ENCODE measurements at regions not wholly inside any gene's neighbourhood (a gene's known extent, or its start where the extent isn't known, plus 50 kb on each side); places are given as distances from the start of the nearest gene placed in this dataset.

GRCh38 chrX:42943051-42943974 is 165.3 kb upstream of the PPP1R2C start:
- FAIRE-seq (peak; percentile 91), DNase-seq (ENCODE audit: extremely low spot score, insufficient read length, low read depth) (no peak)

- no peak for DNase-seq (ENCODE audit: extremely low spot score, insufficient read length, low read depth)
- FAIRE-seq: no peak
Measured at GRCh38 chrX:42944381-42944998, 166.5 kb upstream of the PPP1R2C start.

- no peak for DNase-seq (ENCODE audit: extremely low spot score, insufficient read length, low read depth)
- FAIRE-seq: no peak
Measured at GRCh38 chrX:42946544-42947194, 168.7 kb upstream of the PPP1R2C start.

GRCh38 chrX:42948723-42949657 is 171.0 kb upstream of the PPP1R2C start:
- FAIRE-seq (no peak), DNase-seq (ENCODE audit: extremely low spot score, insufficient read length, low read depth) (no peak)

GRCh38 chrX:42951747-42952146 is 173.8 kb upstream of the PPP1R2C start:
- FAIRE-seq (no peak), DNase-seq (ENCODE audit: extremely low spot score, insufficient read length, low read depth) (no peak)

GRCh38 chrX:42952621-42953020 is 174.7 kb upstream of the PPP1R2C start:
- FAIRE-seq: peak; percentile 31
- no peak for DNase-seq (ENCODE audit: extremely low spot score, insufficient read length, low read depth)

- FAIRE-seq (no peak), DNase-seq (ENCODE audit: extremely low spot score, insufficient read length, low read depth) (no peak)
Measured at GRCh38 chrX:42954880-42955279, 176.9 kb upstream of the PPP1R2C start.

- FAIRE-seq (peak; percentile 78), DNase-seq (ENCODE audit: extremely low spot score, insufficient read length, low read depth) (no peak)
Measured at GRCh38 chrX:42955349-42955748, 177.4 kb upstream of the PPP1R2C start.

GRCh38 chrX:42967681-42968300 is 189.8 kb upstream of the PPP1R2C start:
- no peak for FAIRE-seq
- DNase-seq (ENCODE audit: extremely low spot score, insufficient read length, low read depth): no peak

- FAIRE-seq (no peak), DNase-seq (ENCODE audit: extremely low spot score, insufficient read length, low read depth) (no peak)
Measured at GRCh38 chrX:42973321-42973720, 195.4 kb upstream of the PPP1R2C start.

GRCh38 chrX:42975906-42976305 is 197.9 kb upstream of the PPP1R2C start:
- DNase-seq (ENCODE audit: extremely low spot score, insufficient read length, low read depth): no peak
- FAIRE-seq: no peak

- DNase-seq (ENCODE audit: extremely low spot score, insufficient read length, low read depth) (no peak), FAIRE-seq (peak; percentile 60)
Measured at GRCh38 chrX:42976746-42977366, 198.9 kb upstream of the PPP1R2C start.

GRCh38 chrX:42978655-42979379 is 200.9 kb upstream of the PPP1R2C start:
- no peak for DNase-seq (ENCODE audit: extremely low spot score, insufficient read length, low read depth)
- FAIRE-seq: peak; percentile 12

- no peak for FAIRE-seq
- no peak for DNase-seq (ENCODE audit: extremely low spot score, insufficient read length, low read depth)
Measured at GRCh38 chrX:42988700-42989099, 210.7 kb upstream of the PPP1R2C start.

- DNase-seq (ENCODE audit: extremely low spot score, insufficient read length, low read depth) (no peak), FAIRE-seq (no peak)
Measured at GRCh38 chrX:42992199-42992943, 214.4 kb upstream of the PPP1R2C start.

GRCh38 chrX:42996861-42997260 is 218.9 kb upstream of the PPP1R2C start:
- DNase-seq (ENCODE audit: extremely low spot score, insufficient read length, low read depth) (no peak), FAIRE-seq (no peak)

- DNase-seq (ENCODE audit: extremely low spot score, insufficient read length, low read depth): no peak
- FAIRE-seq: peak; percentile 59
Measured at GRCh38 chrX:43000121-43000520, 222.2 kb upstream of the PPP1R2C start.

All from GM18507 (cell line).